Keratinocyte (primary cell): ENCODE measurements at regions not wholly inside any gene's neighbourhood (a gene's known extent, or its start where the extent isn't known, plus 50 kb on each side); places are given as distances from the start of the nearest gene placed in this dataset.

ENCODE experiments used
- CTCF ChIP-seq, 3 experiments: IDR thresholded peaks in 1 of 3; conservative IDR thresholded peaks in 1 of 3; optimal IDR thresholded peaks in 1 of 3; 2 replicates in 2 of 3; 3 replicates in 1 of 3; pipeline versions ENCODE3 to v1.5.1; 2011; ENCODE audit warnings: low read length in 3 of 3, mild to moderate bottlenecking in 3 of 3, moderate library complexity in 2 of 3, control low read depth in 1 of 3, inconsistent platforms in 1 of 3; ENCODE audit not compliant: insufficient read depth in 2 of 3; ENCODE audit errors: extremely low read depth in 1 of 3
- EZH2 ChIP-seq: IDR thresholded peaks from one replicate; pipeline ENCODE4 v1.6.1; 2012; ENCODE audit warnings: inconsistent platforms, mild to moderate bottlenecking, low read length, moderate library complexity

- TF ChIP-seq CTCF (optimal IDR thresholded peaks at IDR 0.05 in 1 of 3, IDR thresholded peaks at IDR 0.05 in 1 of 3, conservative IDR thresholded peaks at IDR 0.05 in 1 of 3; ENCODE audit: extremely low read depth in 1 of 3, insufficient read depth in 2 of 3, low read length in 3 of 3), result no peak
- no peak for TF ChIP-seq EZH2
Measured at GRCh38 chr3:127449486-127450212, 140.9 kb downstream of the TPRA1 start.
